Esophagus squamous epithelium (tissue), 5 donors: ENCODE measurements at regions not wholly inside any gene's neighbourhood (a gene's known extent, or its start where the extent isn't known, plus 50 kb on each side); places are given as distances from the start of the nearest gene placed in this dataset.
"Not testable (repeated sequence)": the region's sequence is repeated elsewhere in the genome, so short reads cannot be mapped to it uniquely, and the experiment has no call there.

Experiments used
- DNase-seq: peaks from one replicate; lab custom pipeline; 2025; lab: John Stamatoyannopoulos, UW
- H3K27ac ChIP-seq, 4 donors: fragments of 200-600 bp; sonication (generic); one replicate each; pipeline ENCODE4 v1.5.1; 2016 to 2019; ENCODE audit warnings: mild to moderate bottlenecking in 1 of 4
- H3K27me3 ChIP-seq, 4 donors: fragments of 200-600 bp; sonication (generic); 1 replicate in 3 of 4; 2 replicates in 1 of 4; pipeline versions ENCODE4 v1.5.1 to v1.6.0; 2017 to 2021; ENCODE audit warnings: antibody characterized with exemption in 1 of 4
- H3K36me3 ChIP-seq, 3 donors: fragments of 200-600 bp; sonication (generic); one replicate each; pipeline ENCODE4 v1.5.1; 2016 to 2019
- H3K4me1 ChIP-seq, 3 donors: fragments of 200-600 bp; sonication (generic); one replicate each; pipeline ENCODE4 v1.5.1; 2017 to 2019
- H3K4me3 ChIP-seq, 4 donors: fragments of 200-600 bp; sonication (generic); 1 replicate in 3 of 4; 2 replicates in 1 of 4; pipeline ENCODE4 v1.5.1; 2016 to 2019; ENCODE audit warnings: mild to moderate bottlenecking in 2 of 4, moderate library complexity in 1 of 4
- H3K9me3 ChIP-seq, 3 donors: fragments of 200-600 bp; sonication (generic); one replicate each; pipeline ENCODE4 v1.5.1; 2016 to 2019
- POLR2A ChIP-seq, 4 donors: fragments of 450-650 bp; IDR thresholded peaks; one replicate each; pipeline ENCODE4 v1.6.1; 2017; ENCODE audit warnings: antibody characterized with exemption in 4 of 4, mild to moderate bottlenecking in 4 of 4, moderate library complexity in 3 of 4
- WGBS, 2 donors: methylation state at CpG; one replicate each; pipeline ENCODE4 v1.1.5; 2018; 5-methylcytosine and 5-hydroxymethylcytosine counted together
- intact Hi-C: fragments of 100-400 bp; cut with DNase I; formaldehyde crosslinking; loops from one replicate; pipeline ENCODE4 v1.15.0; 2022
- small RNA-seq, 4 donors: library from RNA; depleted of rRNA; stranded (forward); fragments of <200 nt; gene quantifications; one replicate each; pipeline ENCODE3, GENCODE V24; 2016
- donor health status: DM: yes; HTN: yes; CAD: no.

DNA sequence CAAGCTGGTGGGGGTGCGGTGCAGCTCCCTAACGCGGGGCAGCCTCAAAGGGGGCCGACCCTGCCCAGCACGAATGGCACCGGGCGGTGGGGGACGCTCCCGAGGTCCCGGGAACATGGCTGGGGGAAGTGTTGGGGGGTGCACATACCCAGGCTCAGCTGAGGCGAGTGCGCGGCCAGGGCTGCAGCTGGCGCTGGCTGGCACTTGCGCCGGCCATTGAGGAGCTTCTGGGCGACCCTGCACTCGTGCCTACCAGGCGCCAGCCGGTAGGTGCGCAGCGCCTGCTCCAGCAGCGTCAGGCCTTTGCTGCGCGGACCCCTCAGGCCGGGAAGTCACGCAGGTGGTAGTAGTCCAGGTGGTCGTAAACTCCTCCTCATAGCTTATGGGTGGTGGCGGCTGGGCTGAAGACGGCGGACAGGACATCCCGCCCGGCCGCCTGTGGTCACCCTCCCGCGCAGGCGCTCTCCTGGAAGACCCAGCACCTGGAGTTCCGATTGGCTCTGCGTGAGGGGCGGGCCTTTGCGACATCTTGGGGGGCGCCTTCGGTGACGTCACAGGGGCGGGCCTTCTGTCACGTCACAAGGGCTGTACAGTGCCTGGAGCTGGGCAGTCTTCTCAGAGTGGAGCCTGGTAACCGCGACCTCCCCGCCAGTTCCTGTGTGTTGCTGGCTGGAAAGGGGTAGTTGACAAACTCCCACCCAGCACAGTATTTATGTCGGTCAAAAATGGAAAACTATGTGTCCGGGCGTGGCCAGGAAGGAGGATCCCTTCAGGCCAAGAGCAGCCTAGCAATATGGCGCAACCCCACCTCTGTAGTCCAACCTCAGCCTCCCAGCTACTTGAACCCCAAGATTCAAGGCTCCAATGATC, 74.5 kb upstream of the ERV3-1 start:
- H3K4me3 ChIP-seq: peak overlapping the region; percentile 61 to 89 (median 71)
- H3K27ac ChIP-seq: peak overlapping the region; percentile 83 to 93 (median 90)
- H3K27me3 ChIP-seq, intact Hi-C loops, H3K36me3 ChIP-seq, H3K4me1 ChIP-seq, H3K9me3 ChIP-seq: not testable (repeated sequence)
- DNase-seq: peak; percentile 68
- peak in 3 of 4 donors; percentile 28 to 47 (median 45) for TF ChIP-seq POLR2A (IDR thresholded peaks at IDR 0.05)
- 15 to 57% methylated on average over 7 to 11 of the region's 53 CpGs for WGBS, 2 donors

DNA sequence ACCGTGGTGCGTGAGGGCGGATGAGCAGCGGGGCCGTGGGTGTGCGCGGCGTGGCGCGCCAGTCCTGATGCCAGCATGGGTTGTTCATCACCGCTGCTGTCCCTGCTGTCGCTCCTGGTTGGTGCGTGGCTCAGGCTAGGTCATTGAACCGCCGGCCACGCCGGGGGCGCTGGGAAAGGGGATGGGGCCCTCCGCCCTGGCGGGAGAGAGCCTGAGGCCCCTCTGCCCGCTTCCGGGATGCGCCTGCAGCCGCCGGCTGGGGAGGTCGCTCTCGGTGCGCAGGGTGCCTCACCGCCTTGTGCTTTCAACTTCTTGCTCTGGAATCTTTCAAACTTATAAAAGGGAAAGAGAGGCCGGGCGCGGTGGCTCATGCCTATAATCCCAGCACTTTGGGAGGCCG, 68.5 kb upstream of the ERV3-1 start:
- H3K36me3 ChIP-seq: peaks cover 0 to 25% (median 0%) of the 10 kb centered on the region in 3 donors
- H3K9me3 ChIP-seq, H3K4me3 ChIP-seq, H3K4me1 ChIP-seq, H3K27ac ChIP-seq, H3K27me3 ChIP-seq, intact Hi-C loops, DNase-seq: not testable (repeated sequence)
- no CpG with 5 or more reads among the region's 33 CpGs for WGBS, 2 donors

GRCh38 chr7:65073160-65073559, 66.7 kb upstream of the ERV3-1 start:
- H3K4me1 ChIP-seq, intact Hi-C loops, DNase-seq, H3K27ac ChIP-seq, H3K4me3 ChIP-seq, H3K9me3 ChIP-seq, H3K27me3 ChIP-seq: not testable (repeated sequence)
- peaks cover 0 to 42% (median 0%) of the 10 kb centered on the region in 3 donors for H3K36me3 ChIP-seq
- 54% methylated on average over 2 of the region's 3 CpGs; no CpG with 5 or more reads in 1 of the 2 donors for WGBS, 2 donors

GRCh38 chr7:65071854-65072431, 65.5 kb upstream of the ERV3-1 start:
- intact Hi-C loops, H3K4me1 ChIP-seq, H3K27ac ChIP-seq, H3K27me3 ChIP-seq, H3K4me3 ChIP-seq, H3K9me3 ChIP-seq, DNase-seq: not testable (repeated sequence)
- 95% methylated on average over 6 of the region's 7 CpGs for WGBS, 2 donors
- H3K36me3 ChIP-seq: peaks cover 0 to 46% (median 0%) of the 10 kb centered on the region in 3 donors

GRCh38 chr7:65069476-65069875, 63.0 kb upstream of the ERV3-1 start:
- peaks cover 0 to 62% (median 0%) of the 10 kb centered on the region in 3 donors for H3K36me3 ChIP-seq
- H3K4me3 ChIP-seq, DNase-seq, H3K27ac ChIP-seq, H3K27me3 ChIP-seq, H3K4me1 ChIP-seq, intact Hi-C loops, H3K9me3 ChIP-seq: not testable (repeated sequence)
- 80 to 100% methylated on average over 1 of the region's 1 CpG for WGBS, 2 donors

- H3K9me3 ChIP-seq, intact Hi-C loops, H3K4me1 ChIP-seq, DNase-seq, H3K27me3 ChIP-seq, H3K27ac ChIP-seq, H3K4me3 ChIP-seq: not testable (repeated sequence)
- H3K36me3 ChIP-seq: peaks cover 0 to 31% (median 0%) of the 10 kb centered on the region in 3 donors
- 77 to 80% methylated on average over 2 of the region's 2 CpGs for WGBS, 2 donors
Measured at GRCh38 chr7:65062566-65062965, 56.1 kb upstream of the ERV3-1 start.

- H3K4me1 ChIP-seq, H3K9me3 ChIP-seq, H3K27ac ChIP-seq, H3K27me3 ChIP-seq, H3K4me3 ChIP-seq, intact Hi-C loops, DNase-seq: not testable (repeated sequence)
- H3K36me3 ChIP-seq: peaks cover 0 to 19% (median 0%) of the 10 kb centered on the region in 3 donors
- 88 to 94% methylated on average over 1 of the region's 1 CpG for WGBS, 2 donors
Measured at GRCh38 chr7:65059247-65059646, 52.8 kb upstream of the ERV3-1 start.

Small RNA genes in the stretch of these regions (small RNA-seq; reads per million reads assigned to genes)
- gene AC104073.1: 0 reads per million in 4 donors
- 0 reads per million in 4 donors for gene SNORA15B-1
- gene SNORA22C: 0 to 0.41 (median 0) reads per million in 4 donors
